Ascending aorta (tissue), 2 donors: ENCODE measurements at regions not wholly inside any gene's neighbourhood (a gene's known extent, or its start where the extent isn't known, plus 50 kb on each side); places are given as distances from the start of the nearest gene placed in this dataset.

Experiments
- DNase-seq, 2 donors: peaks; one replicate each; pipeline ENCODE4 v3.0.0-alpha.2; 2019; ENCODE audit warnings: low spot score in 2 of 2
- H3K27ac ChIP-seq, 2 donors: fragments of 200-600 bp; sonication (generic); one replicate each; pipeline ENCODE4 v1.5.1; 2016 to 2017; ENCODE audit warnings: mild to moderate bottlenecking in 1 of 2
- H3K27me3 ChIP-seq: fragments of 200-600 bp; sonication (generic); one replicate; pipeline ENCODE4 v1.5.1; 2017
- H3K36me3 ChIP-seq, 2 donors: fragments of 200-600 bp; sonication (generic); one replicate each; pipeline ENCODE4 v1.5.1; 2016
- H3K4me1 ChIP-seq, 2 donors: fragments of 200-600 bp; sonication (generic); one replicate each; pipeline ENCODE4 v1.5.1; 2016 to 2017; ENCODE audit warnings: mild to moderate bottlenecking in 1 of 2
- H3K4me3 ChIP-seq, 2 donors: fragments of 200-600 bp; sonication (generic); one replicate each; pipeline ENCODE4 v1.5.1; 2016 to 2017; ENCODE audit warnings: mild to moderate bottlenecking in 1 of 2
- H3K9me3 ChIP-seq, 2 donors: fragments of 200-600 bp; sonication (generic); one replicate each; pipeline ENCODE4 v1.5.1; 2016
- intact Hi-C: fragments of 100-400 bp; cut with DNase I; formaldehyde crosslinking; loops from one replicate; pipeline ENCODE4 v1.15.1; 2023
- TF ChIP-seq, protein P1 (sequence below), 3 experiments: fragments of 200-600 bp in 2 of 3; fragments of 450-650 bp in 1 of 3; sonication (generic) in 2 of 3; IDR thresholded peaks; one replicate each; pipeline ENCODE4 v1.5.1; 2016 to 2019; ENCODE audit warnings: antibody characterized with exemption in 3 of 3, mild to moderate bottlenecking in 1 of 3, moderate library complexity in 1 of 3

DNA sequence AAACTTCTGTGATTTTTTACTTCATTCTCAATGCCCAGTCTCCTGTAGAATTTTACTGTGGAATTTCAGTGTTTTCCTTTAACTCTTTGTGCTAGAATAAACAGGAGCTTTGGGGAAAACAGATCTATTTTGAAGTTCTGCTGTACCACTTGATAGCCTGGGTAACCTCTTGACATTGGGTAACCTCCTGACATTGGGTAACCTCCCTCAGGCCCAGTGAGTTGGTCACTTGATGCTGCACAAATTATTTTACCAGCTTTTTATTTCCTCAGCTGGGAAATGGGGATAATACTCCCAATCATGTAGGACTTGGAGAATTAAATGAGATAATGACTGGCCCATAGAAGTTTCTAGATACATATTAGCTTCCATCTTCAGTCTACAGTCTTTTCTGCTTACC is 137.3 kb upstream of the TOP1 start:
- H3K4me1 ChIP-seq, result no peaks in the 10 kb centered on the region
- no peaks in the 10 kb centered on the region for H3K27me3 ChIP-seq
- TF ChIP-seq, protein P1, sequence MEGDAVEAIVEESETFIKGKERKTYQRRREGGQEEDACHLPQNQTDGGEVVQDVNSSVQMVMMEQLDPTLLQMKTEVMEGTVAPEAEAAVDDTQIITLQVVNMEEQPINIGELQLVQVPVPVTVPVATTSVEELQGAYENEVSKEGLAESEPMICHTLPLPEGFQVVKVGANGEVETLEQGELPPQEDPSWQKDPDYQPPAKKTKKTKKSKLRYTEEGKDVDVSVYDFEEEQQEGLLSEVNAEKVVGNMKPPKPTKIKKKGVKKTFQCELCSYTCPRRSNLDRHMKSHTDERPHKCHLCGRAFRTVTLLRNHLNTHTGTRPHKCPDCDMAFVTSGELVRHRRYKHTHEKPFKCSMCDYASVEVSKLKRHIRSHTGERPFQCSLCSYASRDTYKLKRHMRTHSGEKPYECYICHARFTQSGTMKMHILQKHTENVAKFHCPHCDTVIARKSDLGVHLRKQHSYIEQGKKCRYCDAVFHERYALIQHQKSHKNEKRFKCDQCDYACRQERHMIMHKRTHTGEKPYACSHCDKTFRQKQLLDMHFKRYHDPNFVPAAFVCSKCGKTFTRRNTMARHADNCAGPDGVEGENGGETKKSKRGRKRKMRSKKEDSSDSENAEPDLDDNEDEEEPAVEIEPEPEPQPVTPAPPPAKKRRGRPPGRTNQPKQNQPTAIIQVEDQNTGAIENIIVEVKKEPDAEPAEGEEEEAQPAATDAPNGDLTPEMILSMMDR (IDR thresholded peaks at IDR 0.05), result no peak
- intact Hi-C loops, result no loop called here
- H3K4me3 ChIP-seq, result no peak overlapping the region
- H3K9me3 ChIP-seq, result no peaks in the 10 kb centered on the region
- no peaks in the 10 kb centered on the region for H3K36me3 ChIP-seq
- DNase-seq, result no peak
- no peak overlapping the region for H3K27ac ChIP-seq

DNA sequence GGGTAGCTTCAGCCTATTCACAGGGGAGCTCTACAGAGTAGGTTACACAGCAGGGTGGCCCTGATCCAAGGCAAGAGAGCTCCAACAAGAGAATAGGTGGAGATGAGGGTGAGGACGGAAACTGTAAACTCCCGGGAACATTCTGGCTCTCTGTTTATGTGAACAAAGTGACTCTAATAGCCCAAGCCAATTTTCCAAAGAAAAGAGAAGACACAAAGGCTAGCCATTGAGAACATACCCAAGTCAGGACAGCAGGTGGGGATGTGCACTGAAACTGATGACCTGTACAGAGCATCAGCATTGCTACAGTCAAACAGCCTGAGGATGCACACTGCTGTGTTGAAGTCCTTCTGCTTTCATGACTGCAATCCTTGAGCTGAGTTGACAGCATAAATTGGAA is 136.0 kb upstream of the TOP1 start:
- Histone ChIP-seq H3K27ac (no peak overlapping the region), H3K27me3 (no peaks in the 10 kb centered on the region), H3K36me3 (no peaks in the 10 kb centered on the region), H3K4me3 (no peak overlapping the region), H3K4me1 (no peaks in the 10 kb centered on the region), H3K9me3 (no peaks in the 10 kb centered on the region)
- intact Hi-C loops, result no loop called here
- no peak for DNase-seq
- TF ChIP-seq, protein P1 (IDR thresholded peaks at IDR 0.05), result no peak

DNA sequence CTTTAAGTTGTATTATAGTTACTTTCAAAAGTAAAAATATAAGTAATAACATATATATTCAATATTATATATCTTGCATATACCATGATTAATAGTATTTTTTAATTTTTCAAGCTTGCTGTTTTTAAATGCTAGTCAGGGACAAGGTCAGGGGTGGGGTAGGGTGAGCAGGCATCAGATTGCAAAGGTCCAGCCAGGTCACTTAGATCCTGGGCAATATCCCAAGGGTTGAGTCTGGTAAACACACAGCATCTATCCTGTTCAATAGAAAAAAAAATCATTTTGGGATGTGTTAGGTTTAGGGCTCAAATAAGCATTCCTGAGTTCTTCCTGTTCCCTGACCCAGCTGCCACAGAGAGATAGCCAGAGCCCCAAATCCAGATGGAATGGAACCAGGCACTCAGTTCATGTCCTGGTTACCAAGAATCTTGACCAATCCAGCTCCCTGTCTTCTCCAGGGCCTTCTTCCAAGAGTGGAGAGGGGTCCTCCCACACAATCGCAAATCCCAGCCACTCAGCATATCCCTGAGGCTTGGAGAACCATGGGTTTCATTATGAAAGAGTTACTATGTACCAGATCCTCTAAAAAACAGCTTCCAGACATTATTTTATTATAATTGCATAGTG is 134.9 kb upstream of the TOP1 start:
- DNase-seq, result no peak
- Histone ChIP-seq H3K27me3 (no peaks in the 10 kb centered on the region), H3K9me3 (no peaks in the 10 kb centered on the region), H3K4me1 (no peaks in the 10 kb centered on the region), H3K27ac (no peak overlapping the region), H3K4me3 (no peak overlapping the region), H3K36me3 (no peaks in the 10 kb centered on the region)
- TF ChIP-seq, protein P1 (IDR thresholded peaks at IDR 0.05), result no peak
- intact Hi-C loops, result no loop called here

DNA sequence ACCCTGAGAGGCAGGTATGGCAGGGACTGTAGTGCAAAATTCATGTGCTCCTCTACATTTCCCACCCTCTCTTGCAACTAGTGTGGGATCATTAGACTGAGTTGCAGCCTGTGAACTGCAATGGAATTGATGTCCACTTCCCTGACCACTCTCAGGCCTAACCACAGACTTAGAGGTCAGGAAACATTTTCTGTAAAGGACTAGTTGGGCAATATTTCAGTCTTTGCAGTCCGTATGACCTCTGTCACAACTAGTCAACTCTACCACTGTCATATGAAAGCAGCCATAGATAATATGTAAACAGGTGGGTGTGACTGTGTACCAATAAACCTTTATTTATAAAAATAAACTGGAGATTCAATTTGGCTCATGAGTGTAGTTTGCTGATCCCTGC is 134.4 kb upstream of the TOP1 start:
- Histone ChIP-seq H3K27ac (no peak overlapping the region), H3K27me3 (no peaks in the 10 kb centered on the region), H3K4me3 (no peak overlapping the region), H3K9me3 (no peaks in the 10 kb centered on the region), H3K36me3 (no peaks in the 10 kb centered on the region), H3K4me1 (no peaks in the 10 kb centered on the region)
- intact Hi-C loops, result no loop called here
- DNase-seq, result no peak
- TF ChIP-seq, protein P1 (IDR thresholded peaks at IDR 0.05), result no peak

DNA sequence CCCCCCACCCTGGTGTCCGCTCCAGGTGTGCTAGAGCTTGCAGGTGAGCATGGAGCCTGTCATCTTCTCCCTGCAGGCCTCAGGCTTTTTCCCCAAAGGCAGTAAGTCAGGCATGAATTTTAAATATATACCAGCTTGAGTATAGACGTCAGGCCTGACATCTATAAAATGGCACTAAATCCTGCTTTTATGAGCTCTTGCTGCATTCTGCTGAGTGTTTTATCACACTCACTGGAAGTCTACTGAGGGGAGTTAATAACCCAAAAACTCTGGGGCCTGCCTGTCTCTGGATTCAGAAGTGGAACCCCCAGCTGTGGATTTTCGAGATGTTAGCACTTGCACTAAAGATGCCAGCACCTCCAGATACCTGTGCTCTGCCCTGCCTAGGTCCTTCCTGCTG is 133.4 kb upstream of the TOP1 start:
- TF ChIP-seq, protein P1 (IDR thresholded peaks at IDR 0.05), result no peak
- Histone ChIP-seq H3K4me1 (no peaks in the 10 kb centered on the region), H3K27me3 (no peaks in the 10 kb centered on the region), H3K27ac (no peak overlapping the region), H3K4me3 (no peak overlapping the region), H3K36me3 (no peaks in the 10 kb centered on the region), H3K9me3 (no peaks in the 10 kb centered on the region)
- no peak for DNase-seq
- intact Hi-C loops, result no loop called here
